ENCODE measurements at regions not wholly inside any gene's neighbourhood (a gene's known extent, or its start where the extent isn't known, plus 50 kb on each side); places are given as distances from the start of the nearest gene placed in this dataset.

DNA sequence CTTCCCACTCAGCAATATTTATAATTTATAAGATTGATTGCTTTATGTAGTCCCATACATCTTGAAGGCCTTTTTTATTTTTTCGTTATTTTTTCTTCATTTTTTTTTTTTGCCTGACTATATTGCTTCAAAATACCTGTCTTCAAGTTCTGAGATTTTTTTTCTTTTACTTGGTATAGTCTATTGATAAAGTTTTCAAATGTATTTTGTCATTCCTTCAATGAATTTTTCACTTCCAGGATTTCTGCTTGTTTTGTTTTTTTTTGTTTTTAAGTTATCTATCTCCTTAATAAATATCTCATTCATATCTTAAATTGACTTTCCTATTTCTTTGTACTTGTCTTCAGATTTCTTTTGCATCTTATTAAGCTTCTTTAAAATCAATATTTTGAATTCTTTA is 905.6 kb upstream of the CDH6 start:
- no peak for TF ChIP-seq CTCF (IDR thresholded peaks at IDR 0.05; ENCODE audit: extremely low read depth in 1 of 2, insufficient read depth in 1 of 2, low read depth in 1 of 2, low read length in 2 of 2)
- TF ChIP-seq EZH2 (IDR thresholded peaks at IDR 0.05; ENCODE audit: borderline replicate concordance, low read depth, low read length, severe bottlenecking): no peak
- TF ChIP-seq FOS (IDR thresholded peaks at IDR 0.05; ENCODE audit: borderline replicate concordance, insufficient read depth, low read length): no peak

Data from endothelial cell of umbilical vein (primary cell).